Adrenal gland (tissue), 5 donors: ENCODE measurements at regions not wholly inside any gene's neighbourhood (a gene's known extent, or its start where the extent isn't known, plus 50 kb on each side); places are given as distances from the start of the nearest gene placed in this dataset.

Experiments
- CTCF ChIP-seq, 6 experiments: fragments of 450-650 bp in 4 of 6; fragments of 200-600 bp in 2 of 6; sonication (generic) in 1 of 6; IDR thresholded peaks; 1 replicate in 5 of 6; 2 replicates in 1 of 6; pipeline versions ENCODE4 v1.5.1 to v1.8.0; 2016 to 2021; ENCODE audit warnings: antibody characterized with exemption in 6 of 6, mild to moderate bottlenecking in 2 of 6, moderate library complexity in 1 of 6
- POLR2A ChIP-seq, 2 donors: fragments of 450-650 bp; IDR thresholded peaks; one replicate each; pipeline ENCODE4 v1.6.1; 2017; ENCODE audit warnings: antibody characterized with exemption in 2 of 2, mild to moderate bottlenecking in 2 of 2, moderate library complexity in 1 of 2
- donor health status: DM: no; HTN: no; CAD: no.

DNA sequence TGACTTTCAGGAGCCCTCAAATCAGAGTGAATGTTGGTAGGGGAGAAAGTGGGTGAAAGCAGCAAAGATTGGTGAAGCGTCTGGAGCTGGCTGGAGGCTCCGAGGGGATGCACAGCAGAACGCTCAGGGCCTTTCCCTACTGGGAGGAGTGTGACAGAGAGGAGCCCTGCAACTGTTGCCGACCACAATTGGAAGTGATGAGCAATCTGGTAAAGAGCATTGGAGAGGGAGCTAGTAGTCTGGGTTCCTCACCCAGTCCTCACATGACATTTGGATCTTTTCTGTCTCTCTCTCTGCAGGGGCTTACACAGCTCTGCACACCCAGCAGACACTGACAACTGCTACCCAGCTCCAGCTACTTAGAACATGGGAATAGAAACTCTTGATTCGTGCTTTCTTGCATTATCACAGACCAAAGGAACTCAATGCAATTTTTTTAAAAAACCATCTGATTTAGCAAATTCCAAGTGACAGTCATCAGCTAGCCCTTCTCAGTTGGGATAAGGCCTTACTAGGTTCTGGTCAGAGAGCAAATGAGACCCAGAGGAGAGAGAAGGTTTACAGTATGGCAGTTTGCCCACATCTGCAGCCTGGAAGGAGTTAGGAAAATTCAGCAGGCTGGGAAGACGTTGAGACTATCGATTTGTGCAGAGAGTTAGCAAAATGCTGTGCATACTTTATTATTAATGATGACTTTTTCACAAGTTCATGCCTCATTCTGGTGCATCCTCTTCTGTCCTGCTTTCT lies 278.0 kb upstream of the PLET1 start:
- TF ChIP-seq POLR2A (IDR thresholded peaks at IDR 0.05) = no peak
- TF ChIP-seq CTCF (IDR thresholded peaks at IDR 0.05) = no peak
